ENCODE measurements at regions not wholly inside any gene's neighbourhood (a gene's known extent, or its start where the extent isn't known, plus 50 kb on each side); places are given as distances from the start of the nearest gene placed in this dataset.

DNA sequence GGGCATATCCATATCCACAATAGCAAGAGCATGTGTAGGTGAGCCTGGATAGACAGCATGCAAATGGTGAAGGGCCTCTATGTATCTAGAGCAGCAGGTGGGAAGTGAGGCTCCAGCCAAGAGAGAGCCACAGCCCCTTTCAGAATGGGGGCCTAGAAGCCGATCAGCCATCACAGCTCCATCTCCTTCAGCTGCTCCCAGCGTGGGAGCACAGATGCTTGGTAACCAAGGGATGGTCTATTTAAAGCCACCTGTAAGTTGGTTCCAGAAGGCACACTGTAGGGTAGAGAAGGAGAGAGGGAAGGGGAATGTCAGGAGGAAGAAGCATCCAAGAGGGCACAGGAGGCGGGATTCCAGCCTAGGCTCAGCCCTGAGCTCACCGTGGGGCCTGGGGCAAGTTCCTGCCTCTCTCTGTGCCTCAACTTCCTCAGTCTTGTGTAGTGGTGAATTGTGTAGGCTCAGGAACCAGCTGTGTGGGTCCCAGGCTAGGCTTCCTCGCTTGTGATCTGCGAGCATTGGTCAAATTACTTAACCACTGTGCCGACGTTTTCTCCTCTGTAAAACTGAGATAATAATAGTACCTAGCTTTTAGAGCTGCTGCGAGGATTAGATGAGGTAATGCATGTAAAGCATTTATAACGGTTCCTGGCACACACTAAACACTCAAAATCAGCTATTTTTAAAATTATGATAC, 122.9 kb upstream of the NAV2 start:
- no peak for DNase-seq
- Histone ChIP-seq H3K27me3 (ENCODE audit: low read depth) (no peaks in the 10 kb centered on the region), H3K9me3 (no peaks in the 10 kb centered on the region), H3K36me3 (no peaks in the 10 kb centered on the region), H3K27ac (no peak overlapping the region), H3K4me3 (no peak overlapping the region), H3K4me1 (no peaks in the 10 kb centered on the region)
- intact Hi-C loops (cut with DNase I), result no loop called here
- no peak for ATAC-seq
- no peak for TF ChIP-seq CTCF (IDR thresholded peaks at IDR 0.05)

DNA sequence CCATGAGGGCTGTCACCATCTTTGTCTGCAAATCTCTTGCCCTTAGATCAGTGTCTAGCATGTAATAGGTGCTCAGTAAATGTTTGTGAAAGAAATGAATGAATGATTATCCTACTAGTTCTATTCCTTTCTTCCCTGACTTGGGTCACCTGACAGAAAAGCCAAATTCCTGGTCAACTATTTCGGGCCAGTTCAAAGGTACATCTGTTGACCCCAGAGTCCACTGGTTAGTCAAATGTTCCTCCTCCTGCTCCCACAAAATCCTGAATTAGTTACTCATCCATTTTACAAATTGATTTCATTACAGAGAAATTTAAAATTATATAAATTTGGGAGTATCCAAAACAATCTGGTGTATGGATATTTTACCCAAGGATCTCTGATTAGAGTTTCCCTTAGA, 124.7 kb upstream of the NAV2 start:
- Histone ChIP-seq H3K4me1 (no peaks in the 10 kb centered on the region), H3K27ac (no peak overlapping the region), H3K4me3 (no peak overlapping the region), H3K27me3 (ENCODE audit: low read depth) (no peaks in the 10 kb centered on the region), H3K36me3 (no peaks in the 10 kb centered on the region), H3K9me3 (no peaks in the 10 kb centered on the region)
- DNase-seq (no peak), ATAC-seq (no peak)
- intact Hi-C loops (cut with DNase I), result no loop called here
- TF ChIP-seq CTCF (IDR thresholded peaks at IDR 0.05), result no peak

- Histone ChIP-seq H3K4me1 (peaks cover 31% of the 10 kb centered on the region), H3K4me3 (no peak overlapping the region), H3K27me3 (ENCODE audit: low read depth) (no peaks in the 10 kb centered on the region), H3K36me3 (no peaks in the 10 kb centered on the region), H3K27ac (no peak overlapping the region), H3K9me3 (no peaks in the 10 kb centered on the region)
- TF ChIP-seq CTCF (IDR thresholded peaks at IDR 0.05), result no peak
- intact Hi-C loops (cut with DNase I), result no loop called here
- DNase-seq (no peak), ATAC-seq (no peak)
These were observed 132.0 kb upstream of the NAV2 start for GRCh38 chr11:19580646-19581045.

GRCh38 chr11:19579957-19580356, 132.7 kb upstream of the NAV2 start:
- ATAC-seq, result no peak
- Histone ChIP-seq H3K27ac (no peak overlapping the region), H3K9me3 (no peaks in the 10 kb centered on the region), H3K36me3 (no peaks in the 10 kb centered on the region), H3K4me3 (no peak overlapping the region), H3K4me1 (peaks cover 38% of the 10 kb centered on the region), H3K27me3 (ENCODE audit: low read depth) (no peaks in the 10 kb centered on the region)
- DNase-seq, result no peak
- intact Hi-C loops (cut with DNase I), result no loop called here
- TF ChIP-seq CTCF (IDR thresholded peaks at IDR 0.05), result no peak

- ATAC-seq (no peak), DNase-seq (no peak)
- Histone ChIP-seq H3K9me3 (no peaks in the 10 kb centered on the region), H3K4me3 (no peak overlapping the region), H3K4me1 (peaks cover 41% of the 10 kb centered on the region), H3K27me3 (ENCODE audit: low read depth) (no peaks in the 10 kb centered on the region), H3K27ac (peak overlapping the region; percentile 62), H3K36me3 (no peaks in the 10 kb centered on the region)
- intact Hi-C loops (cut with DNase I), result no loop called here
- TF ChIP-seq CTCF (IDR thresholded peaks at IDR 0.05), result no peak
These were observed 133.8 kb upstream of the NAV2 start for GRCh38 chr11:19578871-19579270.

Data from lower lobe of right lung (tissue), 2 donors.